Gastrocnemius medialis (tissue), 4 donors: ENCODE measurements at regions not wholly inside any gene's neighbourhood (a gene's known extent, or its start where the extent isn't known, plus 50 kb on each side); places are given as distances from the start of the nearest gene placed in this dataset.

Experiments
- POLR2A ChIP-seq, 2 donors: fragments of 450-650 bp; IDR thresholded peaks; one replicate each; pipeline ENCODE4 v1.6.1; 2017; ENCODE audit warnings: antibody characterized with exemption in 2 of 2, mild to moderate bottlenecking in 2 of 2, moderate library complexity in 2 of 2
- TF ChIP-seq, protein P1 (sequence below), 5 experiments: fragments of 450-650 bp in 3 of 5; fragments of 200-600 bp in 2 of 5; sonication (generic) in 2 of 5; IDR thresholded peaks in 4 of 5; conservative IDR thresholded peaks in 1 of 5; 1 replicate in 4 of 5; 2 replicates in 1 of 5; pipeline ENCODE4 v1.5.1; 2016 to 2019; ENCODE audit warnings: antibody characterized with exemption in 5 of 5, mild to moderate bottlenecking in 3 of 5, moderate library complexity in 3 of 5

DNA sequence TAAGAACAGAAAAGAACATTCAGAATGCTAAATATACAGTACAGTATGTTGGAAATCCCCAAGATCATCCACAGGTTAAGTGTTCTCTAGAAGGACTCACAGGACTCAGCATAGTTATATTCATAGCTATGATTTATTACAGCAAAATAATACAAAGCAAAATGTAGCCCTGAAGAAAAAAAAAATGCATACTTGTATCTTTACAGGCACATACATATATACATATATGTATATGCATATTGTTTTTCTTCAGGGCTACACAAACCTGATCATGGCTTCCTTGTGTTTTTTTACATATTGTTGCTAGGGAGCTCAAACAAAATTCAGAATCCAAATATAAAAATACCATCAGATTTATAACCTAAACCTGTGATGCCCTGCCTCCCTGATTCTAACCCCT lies 78.5 kb downstream of the TUBA3C start:
- TF ChIP-seq, protein P1, sequence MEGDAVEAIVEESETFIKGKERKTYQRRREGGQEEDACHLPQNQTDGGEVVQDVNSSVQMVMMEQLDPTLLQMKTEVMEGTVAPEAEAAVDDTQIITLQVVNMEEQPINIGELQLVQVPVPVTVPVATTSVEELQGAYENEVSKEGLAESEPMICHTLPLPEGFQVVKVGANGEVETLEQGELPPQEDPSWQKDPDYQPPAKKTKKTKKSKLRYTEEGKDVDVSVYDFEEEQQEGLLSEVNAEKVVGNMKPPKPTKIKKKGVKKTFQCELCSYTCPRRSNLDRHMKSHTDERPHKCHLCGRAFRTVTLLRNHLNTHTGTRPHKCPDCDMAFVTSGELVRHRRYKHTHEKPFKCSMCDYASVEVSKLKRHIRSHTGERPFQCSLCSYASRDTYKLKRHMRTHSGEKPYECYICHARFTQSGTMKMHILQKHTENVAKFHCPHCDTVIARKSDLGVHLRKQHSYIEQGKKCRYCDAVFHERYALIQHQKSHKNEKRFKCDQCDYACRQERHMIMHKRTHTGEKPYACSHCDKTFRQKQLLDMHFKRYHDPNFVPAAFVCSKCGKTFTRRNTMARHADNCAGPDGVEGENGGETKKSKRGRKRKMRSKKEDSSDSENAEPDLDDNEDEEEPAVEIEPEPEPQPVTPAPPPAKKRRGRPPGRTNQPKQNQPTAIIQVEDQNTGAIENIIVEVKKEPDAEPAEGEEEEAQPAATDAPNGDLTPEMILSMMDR (IDR thresholded peaks at IDR 0.05 in 4 of 5, conservative IDR thresholded peaks at IDR 0.05 in 1 of 5): no peak
- TF ChIP-seq POLR2A (IDR thresholded peaks at IDR 0.05): no peak
